NCI-H226 (cell line): ENCODE measurements at regions not wholly inside any gene's neighbourhood (a gene's known extent, or its start where the extent isn't known, plus 50 kb on each side); places are given as distances from the start of the nearest gene placed in this dataset.
"Not testable (repeated sequence)": the region's sequence is repeated elsewhere in the genome, so short reads cannot be mapped to it uniquely, and the experiment has no call there.

Experiments used
- DNase-seq: peaks from one replicate; pipeline ENCODE4 v3.0.0-alpha.2; 2015

DNA sequence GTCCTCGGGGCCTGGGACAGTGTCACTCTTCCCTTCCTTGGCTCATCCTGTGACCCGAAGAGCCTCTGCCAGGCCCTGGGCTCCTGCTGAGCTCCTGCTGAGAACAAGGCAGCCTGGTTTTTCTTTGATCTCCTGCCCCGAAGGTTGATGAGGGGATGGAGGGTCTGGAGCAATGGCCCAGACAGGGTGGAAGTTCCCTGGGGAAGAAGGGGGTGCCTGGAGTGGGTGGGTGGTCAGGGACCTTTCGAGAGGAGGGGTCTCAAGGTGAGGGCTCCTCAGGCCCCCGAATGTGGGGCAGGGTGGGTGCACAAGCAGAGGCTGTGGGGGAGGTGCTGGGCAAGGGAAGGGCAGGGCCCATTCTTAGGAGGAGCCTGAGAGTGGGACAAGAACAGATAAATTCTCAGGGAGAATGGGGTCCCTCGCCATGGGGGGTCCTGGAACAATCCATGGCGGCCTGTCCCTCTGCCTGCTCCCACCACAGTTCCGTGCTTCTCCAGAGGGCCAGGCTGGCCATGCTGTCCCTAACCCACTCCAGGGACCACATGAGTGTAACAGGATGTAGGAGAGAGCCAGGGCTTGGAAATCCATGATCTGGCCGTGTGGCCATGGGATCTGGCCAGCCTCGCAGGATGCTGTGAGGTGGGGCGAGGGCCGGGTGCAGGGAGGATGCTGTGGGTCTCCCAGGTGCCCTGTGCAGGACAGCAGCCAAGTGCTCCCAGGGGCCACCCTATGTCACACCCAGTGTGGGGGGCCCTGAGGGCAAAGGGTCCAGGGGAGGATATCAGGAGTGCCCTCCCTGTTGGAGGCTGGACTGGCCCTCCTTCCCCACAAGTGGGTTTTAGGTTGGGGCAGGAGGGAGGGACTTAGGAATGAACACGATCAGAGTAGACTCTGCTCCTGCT, 128.5 kb upstream of the LPCAT1 start:
- no peak for DNase-seq

DNA sequence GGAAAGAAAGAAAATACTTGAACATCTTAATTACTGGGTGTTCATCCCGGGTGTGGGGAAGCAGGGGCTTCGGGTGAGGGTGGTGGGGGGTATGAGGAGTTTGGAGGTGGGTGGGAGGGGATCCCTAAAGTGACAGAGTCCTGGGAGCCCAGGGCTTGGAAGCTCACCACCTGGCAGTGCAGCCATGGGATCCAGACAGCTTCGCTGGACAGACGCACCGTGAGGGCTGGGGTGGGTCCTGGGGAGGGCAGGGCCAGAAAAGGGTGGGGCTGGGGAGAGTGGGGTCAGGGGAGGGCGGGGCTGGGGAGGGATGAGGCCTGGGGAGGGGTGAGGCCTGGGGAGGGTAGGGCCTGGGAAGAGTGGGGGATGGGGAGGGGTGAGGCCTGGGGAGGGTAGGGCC, 127.5 kb upstream of the LPCAT1 start:
- no peak for DNase-seq

DNA sequence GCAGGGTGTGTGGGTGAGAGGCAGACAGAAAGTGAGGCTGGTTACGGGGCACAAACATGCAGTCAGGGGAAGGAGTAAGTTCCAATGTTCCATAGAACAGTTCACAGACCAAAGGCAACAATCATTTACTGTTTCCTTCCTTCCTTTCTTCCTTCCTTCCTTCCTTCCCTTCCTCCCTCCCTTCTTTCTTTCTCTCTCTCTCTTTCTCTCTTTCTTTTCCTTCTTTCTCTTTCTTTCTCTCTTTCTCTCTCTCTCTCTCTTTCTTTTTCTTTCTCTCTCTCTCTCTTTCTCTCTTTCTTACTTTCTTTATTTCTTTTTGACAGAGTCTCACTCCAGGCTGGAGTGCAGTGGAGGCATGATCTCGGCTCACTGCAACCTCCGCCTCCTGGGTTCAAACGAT, 125.8 kb upstream of the LPCAT1 start:
- DNase-seq, result no peak

DNA sequence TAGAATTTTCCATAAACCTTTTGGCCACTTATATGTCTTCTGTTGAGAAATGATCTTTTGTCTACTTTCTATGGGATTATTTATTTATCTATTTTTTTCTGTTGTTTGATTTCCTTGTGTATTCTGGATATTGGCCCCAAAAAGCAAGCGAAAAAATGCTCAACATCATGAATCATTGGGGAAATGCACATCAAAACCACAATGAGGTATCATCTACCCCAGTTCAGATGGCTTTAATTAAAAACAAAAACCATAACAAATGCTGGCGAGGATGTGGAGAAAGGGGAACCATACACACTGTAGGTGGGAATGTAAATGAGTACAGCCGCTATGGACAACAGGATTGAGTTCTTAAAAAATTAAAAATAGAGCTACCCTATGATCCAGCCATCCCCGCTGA, 125.0 kb upstream of the LPCAT1 start:
- no peak for DNase-seq

DNA sequence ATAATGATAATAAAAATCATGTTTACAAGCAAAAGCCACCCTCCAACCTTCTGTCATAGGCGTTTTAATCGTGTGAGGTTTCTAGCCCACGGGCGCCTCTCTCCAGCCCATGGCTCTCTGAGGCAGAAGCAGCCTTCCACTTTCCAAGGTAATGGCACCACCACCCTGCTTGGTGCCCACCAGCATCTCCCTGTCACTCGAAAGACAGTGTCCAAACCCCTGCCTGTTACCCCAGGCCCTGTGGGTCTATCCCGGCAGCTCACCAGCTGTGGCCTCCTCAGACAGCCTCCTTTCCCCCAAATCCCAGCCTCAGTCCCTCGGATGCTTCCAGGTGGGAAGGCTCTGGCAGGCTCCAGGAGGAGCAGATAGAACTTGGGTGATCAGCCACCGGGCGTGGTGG, 123.8 kb upstream of the LPCAT1 start:
- no peak for DNase-seq

DNA sequence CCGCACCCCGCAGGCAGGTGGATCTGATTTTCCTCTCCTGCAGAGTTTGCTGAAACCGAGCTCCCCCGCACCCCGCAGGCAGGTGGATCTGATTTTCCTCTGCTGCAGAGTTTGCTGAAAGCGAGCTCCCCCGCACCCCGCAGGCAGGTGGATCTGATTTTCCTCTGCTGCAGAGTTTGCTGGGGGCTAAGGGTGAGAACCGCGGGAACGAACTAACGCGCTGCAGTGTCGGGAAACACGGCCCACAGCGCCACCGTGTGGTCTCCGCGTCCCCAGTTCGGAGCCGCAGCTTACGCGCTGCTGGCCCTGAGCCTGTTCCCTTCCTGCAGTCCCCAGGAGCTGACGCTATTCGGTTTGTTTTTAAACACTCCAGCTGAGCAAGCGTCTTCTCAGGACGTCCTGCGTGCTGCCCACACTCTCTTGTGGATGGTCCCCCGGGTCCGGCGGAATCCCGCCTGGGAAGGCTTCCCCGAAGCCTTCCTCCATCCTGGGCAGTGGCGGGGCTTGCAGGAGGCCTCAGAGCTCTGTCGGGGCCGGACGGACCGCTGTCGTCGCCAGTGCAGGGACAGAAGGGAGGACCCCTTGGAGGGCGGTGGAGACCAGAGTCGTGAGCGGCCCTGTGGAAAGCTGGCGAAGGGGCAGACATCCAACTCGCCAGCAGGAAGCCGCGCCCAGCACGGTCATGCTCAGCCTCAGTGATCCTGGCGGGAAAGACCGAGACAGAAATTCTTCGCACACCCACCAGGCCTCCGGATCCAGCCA, 121.2 kb upstream of the LPCAT1 start:
- DNase-seq, result peak; percentile 66

DNA sequence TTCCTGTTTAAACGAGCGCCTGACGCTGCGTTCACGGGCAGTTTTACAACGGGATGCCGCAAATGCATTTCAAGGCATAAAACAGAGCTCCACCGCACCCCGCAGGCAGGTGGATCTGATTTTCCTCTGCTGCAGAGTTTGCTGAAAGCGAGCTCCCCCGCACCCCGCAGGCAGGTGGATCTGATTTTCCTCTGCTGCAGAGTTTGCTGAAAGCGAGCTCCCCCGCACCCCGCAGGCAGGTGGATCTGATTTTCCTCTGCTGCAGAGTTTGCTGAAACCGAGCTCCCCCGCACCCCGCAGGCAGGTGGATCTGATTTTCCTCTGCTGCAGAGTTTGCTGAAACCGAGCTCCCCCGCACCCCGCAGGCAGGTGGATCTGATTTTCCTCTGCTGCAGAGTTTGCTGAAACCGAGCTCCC, 120.6 kb upstream of the LPCAT1 start:
- DNase-seq, result not testable (repeated sequence)

DNA sequence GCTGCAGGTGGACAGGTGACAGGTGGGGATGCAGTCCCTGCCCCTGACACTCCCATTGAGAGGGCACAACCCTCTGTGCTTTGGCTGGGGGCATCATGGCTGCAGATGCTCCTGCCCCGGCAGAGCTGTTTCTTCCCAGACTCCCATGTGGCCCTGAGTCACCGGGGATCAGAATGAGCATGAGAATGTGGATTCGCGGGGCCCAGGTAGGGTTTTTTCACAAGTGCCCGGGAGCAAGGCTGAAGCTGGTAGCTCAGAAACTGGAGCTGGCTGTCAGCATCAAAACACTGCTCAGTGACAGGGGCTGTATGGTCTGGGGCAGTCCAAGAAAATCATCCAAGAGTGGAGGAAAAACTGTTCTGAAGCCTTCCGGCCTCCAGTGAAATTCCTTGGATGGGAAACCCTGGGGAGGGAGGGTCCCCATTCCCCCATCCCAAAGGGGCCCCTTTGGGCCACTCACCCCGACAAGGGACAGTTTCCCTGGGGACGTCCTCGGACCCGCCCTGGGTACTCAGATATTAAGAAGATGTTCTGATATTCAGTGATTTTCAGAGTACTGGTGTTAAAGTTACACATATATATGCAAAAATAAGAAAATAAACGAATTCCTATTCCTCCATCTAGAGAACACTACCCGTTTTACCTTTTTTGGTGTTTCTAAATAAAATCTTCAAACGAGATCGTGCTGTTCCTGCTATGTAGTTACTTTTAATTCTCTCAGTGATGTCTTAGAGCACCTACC, 120.1 kb upstream of the LPCAT1 start:
- no peak for DNase-seq

DNA sequence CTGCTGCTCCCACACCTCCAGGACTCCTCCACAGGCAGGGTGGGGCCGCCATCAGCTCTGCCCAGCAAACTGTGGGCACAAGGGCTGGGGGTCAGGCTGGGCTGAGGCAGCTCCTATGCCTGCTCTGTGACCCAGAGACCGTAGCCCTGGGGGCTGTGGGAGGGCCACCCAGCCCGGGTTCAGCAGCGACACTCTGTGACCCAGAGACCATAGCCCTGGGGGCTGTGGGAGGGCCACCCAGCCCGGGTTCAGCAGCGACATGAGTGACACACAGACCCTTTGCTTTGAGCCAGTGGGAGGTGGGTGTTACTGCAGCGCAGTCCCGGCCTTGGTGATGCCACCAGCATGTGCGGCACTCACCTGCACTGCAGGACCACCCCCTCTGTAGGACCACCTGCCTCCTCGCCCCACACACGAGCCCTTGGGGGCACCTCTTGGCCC, 118.9 kb upstream of the LPCAT1 start:
- DNase-seq, result no peak

DNA sequence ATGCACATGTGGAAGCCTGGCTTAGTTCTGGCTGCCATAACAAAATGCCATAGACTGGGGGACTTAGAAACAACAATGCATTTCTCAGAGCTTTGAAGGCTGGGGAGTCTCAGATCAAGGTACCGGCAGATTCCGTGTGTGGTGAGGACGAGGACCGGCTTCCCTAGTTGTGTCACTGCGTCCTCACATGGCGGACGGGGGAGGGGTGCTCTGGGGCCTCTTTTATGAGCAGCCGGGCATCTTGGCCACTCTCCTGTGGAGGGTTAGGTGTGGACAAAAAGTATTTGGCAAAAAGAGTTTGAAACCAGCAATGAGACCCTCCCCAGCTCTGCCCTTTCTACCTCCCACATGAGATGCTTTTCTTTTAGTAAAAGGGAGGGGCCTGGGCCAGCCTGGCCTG, 118.5 kb upstream of the LPCAT1 start:
- DNase-seq, result no peak

DNA sequence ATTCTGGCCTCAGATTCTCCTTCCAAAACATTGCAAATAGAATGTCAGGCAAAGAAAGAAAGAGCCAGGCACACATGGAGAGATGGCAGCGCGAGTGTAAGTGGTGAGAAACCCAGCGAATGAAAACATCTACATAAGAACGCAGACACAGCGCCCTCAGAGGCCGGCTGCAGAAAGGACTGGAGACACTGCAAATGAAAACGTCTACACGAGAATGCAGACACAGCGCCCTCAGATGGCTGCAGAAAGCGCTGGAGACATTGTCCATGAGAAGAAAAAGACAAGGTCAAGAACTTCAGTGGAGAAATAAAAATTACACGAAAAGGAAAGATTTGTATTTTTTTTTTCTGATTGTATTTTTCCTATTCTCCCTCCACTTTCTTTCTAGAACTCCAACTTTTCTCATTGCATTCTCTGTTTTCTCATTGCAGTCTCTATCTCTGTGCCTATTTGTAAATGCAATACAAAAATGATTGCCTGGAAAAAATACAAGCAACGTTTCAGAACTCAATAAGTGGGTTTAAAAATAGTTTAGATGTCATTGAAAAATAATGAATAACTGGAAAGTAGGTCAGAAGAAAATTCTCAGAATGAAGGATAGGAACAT, 117.9 kb upstream of the LPCAT1 start:
- peak; percentile 72 for DNase-seq

DNA sequence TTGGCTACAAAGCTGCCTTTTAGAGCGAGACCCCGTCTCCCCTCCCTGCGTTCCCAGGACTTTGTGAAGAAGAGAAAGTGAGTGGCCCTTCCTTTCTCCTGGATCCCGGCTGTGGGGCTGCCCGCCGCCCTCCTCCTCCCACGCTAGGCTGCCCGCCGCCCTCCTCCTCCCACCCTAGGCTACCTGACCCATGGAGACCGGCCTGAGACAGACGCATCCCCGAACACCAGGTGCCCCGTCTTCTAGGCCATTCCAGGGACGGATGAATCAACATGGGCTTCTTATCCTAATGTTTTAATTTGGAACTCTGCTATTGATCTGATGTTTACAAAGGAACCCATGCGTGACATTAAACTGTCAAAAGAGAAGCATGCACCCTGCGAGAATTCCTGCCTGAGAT, 117.3 kb upstream of the LPCAT1 start:
- DNase-seq, result no peak

DNA sequence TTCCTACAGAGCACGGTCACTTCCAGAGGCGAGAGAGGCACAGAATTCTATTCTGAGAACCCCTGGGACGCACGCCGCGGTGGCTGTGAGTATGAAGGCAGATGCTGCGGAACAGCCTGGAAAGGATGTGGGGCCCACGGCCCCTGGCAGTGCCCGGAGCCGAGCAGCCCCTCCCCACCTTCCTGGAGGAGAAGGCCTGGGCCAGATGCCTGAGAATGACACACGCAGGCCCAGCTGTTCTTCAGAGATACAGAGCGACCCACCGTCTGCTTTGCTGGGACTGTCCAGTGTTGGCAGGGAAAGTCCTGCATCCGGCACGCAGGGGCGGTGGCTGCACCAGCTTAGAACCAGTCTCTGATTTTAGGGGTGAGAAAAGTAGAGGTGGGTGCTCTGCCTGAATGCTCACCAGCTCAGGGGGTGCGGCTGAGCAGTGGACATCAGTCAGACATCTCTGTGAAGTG, 116.7 kb upstream of the LPCAT1 start:
- DNase-seq, result no peak

DNA sequence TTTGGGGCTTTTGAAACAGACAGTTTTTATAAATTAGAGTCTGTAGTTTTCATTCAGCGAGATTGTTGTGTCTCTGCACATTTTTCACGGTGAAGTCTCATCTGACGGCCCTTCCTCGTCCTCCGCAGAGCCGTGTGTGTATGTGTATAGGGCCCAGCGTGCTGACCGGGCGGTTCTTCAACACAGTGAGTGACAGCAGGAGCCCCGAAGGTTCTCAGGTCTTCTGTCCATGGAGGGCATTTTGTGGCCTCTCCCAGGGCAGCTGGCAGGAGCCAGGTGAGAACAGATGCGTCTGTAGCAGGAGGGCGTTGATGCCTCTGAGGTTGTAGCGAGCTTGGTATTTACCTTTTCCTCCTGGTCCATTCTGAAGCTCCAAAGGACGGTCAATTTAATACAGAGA, 116.0 kb upstream of the LPCAT1 start:
- no peak for DNase-seq

DNA sequence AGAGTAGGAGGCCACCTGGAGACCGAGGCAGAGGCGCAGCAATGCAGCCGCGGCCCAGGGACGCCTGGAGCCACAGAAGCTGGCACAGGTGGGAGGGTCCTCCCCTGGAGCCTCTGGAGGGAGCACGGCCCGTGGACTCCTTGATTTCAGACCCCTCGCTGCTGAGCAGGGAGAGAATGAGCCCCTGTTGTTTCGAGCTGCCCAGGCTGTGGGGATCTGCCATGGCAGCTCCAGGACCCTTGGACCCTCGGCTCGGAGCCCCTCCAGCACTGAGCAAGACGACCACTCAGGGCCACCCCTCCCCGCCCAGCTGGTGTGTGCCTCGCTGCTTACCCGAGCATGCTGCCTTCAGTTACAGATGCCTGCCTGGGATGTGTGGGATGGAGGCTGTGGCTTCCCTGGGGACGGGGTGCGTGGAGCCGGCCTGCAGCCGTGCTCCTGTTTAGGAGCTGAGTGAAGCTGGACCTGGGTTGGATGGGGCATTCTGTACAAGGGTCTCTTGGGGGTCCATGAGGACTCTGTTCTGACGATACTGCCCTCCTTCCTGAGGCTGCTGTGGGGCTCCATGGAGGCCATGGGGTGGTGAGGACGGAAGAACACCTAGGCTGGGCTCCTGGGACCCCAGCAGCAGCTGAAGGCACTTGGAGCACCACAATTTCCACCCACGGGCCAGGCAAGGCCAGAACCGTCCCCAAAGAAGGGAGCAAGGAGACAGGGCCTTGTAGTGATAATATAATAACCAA, 115.1 kb upstream of the LPCAT1 start:
- DNase-seq, result no peak

DNA sequence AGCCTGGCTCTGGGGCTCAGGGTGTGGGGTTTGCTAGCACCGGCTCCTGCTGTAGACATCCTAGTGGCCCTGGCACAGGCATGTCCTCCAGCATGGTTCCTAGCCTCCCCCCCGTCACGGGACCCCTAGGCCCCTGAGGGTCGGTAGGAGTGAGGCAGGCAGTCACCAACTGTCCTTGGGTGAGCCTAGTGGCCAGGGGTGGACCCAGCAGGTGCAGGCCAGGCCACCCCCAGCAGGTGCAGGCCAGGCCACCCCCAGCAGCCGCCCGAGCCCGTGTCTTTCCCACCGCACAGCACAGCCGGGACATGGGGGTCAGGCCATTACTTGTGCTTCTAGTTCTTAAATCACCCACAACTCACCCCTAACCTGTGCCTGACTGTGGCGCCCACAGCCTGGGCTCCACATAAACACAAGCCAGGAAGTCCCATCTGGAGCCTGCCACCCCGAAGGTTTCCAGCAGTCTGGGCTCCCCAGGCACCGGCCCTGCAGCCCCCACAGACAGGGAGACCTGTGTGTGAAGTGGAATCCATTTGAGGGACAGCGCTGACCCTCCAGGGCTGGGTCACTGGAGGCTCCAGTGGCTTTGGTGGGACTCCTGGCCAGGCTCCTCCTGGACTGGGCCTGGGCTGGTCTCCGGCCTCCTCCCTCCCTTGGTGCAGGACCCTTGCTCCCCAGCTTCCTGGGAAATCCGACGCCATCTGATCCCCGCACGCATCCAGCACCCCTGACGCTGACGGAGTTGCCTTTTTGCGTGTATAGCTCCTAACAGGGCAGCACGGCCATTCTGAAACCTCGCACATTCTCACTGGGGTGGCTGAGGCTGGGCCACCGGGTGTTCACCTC, 114.1 kb upstream of the LPCAT1 start:
- DNase-seq, result no peak

DNA sequence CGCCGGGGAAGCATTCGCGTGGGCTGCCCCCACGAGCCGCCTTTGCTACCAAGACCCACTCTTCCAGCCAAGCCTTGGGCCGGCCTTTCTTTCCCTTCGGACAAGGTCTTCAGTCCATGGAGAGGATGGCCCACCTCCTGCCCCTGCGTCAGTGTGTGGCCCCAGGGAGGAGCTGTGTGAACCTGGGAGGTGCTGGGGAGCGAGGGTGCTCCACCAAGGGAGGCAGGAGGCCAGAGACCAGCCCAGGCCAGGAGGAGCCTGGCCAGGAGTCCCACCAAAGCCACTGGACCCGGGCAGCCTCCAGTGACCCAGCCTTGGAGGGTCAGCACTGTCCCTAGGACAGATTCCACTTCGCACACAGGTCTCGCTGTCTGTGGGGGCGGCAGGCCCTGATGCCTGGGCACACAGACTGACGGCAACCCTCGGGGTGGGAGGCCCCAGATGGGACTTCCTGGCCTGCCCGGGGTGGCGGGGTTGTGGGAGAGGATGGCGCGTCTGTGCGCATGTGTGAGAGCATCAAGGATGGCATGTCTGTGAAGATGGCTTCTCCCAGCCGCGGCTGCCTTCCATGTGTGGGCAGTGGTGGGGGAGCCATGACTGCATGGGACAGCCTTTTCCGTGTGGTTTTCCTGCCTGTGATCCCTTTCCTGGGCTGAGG, 113.3 kb upstream of the LPCAT1 start:
- DNase-seq, result no peak

DNA sequence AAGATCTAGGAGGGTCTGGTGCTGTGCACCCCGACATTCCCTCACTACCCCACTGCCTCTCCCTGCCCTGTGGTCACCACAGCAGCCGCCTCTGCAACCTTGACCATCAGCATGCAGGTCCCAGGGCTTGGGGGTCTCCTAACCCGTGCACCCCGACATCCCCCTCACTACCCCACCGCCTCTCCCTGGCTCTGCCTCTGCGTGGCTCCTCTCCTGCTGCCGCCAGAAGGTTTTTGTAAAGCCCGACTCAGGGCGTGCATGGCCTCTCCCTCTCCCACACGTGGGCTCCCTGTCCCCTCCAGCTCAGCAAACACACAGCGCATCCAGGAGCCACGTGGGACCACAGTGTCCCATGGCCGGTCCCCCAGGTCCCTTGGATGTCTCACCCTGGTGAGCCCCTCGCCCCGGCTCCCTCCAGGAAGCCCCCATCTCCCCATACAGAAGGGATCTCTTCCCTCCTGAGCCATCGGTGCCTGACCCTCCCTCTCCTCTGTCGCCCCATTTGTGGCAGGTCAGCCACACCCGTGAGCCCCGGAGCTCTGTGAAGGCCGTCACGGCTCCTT, 112.5 kb upstream of the LPCAT1 start:
- DNase-seq, result not testable (repeated sequence)

DNA sequence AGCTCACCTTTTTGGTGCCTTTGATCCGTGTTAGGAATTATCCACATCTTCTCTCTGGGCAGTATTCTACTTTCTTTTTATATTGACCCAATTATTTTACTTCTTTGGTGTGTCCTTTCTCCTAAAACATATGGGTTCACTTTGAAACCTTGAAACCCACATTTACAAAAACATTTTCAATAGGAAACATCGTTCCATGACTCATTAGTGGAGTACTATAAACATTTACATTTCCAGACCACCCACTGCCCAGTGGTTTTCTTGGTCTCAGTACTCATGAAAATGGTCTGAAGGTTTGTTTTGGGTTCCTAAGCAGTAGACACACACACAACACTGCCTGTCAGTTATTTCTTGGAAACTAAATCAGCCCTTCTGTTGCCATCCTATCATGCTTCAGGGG, 111.7 kb upstream of the LPCAT1 start:
- not testable (repeated sequence) for DNase-seq

DNA sequence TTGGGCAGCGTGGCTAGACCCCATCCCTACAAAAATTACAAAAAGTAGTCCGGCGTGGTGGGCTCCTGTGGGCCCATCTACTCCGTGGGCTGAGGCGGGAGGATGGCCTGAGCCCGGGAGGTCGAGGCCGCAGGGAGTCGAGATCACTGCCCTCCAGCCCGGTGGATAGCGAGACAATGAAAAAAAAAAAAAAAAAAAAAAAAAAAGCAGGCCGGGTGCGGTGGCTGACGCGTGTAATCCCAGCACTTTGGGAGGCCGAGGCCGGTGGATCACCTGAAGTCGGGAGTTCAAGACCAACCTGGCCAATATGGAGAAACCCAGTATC, 110.5 kb upstream of the LPCAT1 start:
- no peak for DNase-seq
